ENCODE measurements at regions not wholly inside any gene's neighbourhood (a gene's known extent, or its start where the extent isn't known, plus 50 kb on each side); places are given as distances from the start of the nearest gene placed in this dataset.

DNA sequence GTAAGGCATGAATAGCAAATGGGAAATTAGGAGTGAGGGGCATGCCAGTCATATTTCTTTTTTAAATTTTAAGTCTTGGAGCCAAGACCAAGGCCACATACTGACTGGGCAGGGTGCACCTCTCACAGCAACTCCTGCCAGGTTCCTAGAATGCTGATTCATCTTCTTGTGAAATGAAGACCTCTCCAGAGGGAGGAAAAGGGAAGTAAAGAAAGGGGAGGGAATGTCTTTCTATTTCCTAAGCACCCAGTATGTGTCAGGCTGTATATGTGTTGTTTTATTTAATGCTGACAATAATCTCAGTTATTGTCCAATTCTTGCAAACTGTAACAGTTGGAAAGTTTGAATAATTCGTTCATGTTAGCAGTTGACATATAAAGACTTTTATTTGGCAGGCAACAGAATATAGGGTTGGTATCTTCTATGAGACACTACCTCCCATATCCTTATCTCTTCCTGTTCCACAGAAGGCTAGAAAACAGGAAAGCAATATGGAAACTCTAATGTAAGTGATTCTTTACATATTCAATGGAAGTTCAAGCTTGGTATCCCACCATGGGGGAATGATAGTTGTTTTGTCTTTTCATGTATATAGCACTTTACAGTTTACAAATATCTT, 259.1 kb upstream of the USP24 start:
- TF ChIP-seq EZH2 (IDR thresholded peaks at IDR 0.05; ENCODE audit: insufficient read depth, poor library complexity, severe bottlenecking) = no peak
- TF ChIP-seq EZH2phosphoT487 (IDR thresholded peaks at IDR 0.05; ENCODE audit: insufficient read depth, low read depth) = no peak
